Activated CD4-positive, alpha-beta T cell treated with anti-CD3 and anti-CD28 coated beads, Interleukin-2, amount 10 ng/mL, durations not matched to agents 7 days and 5 days (primary cell): ENCODE measurements at regions not wholly inside any gene's neighbourhood (a gene's known extent, or its start where the extent isn't known, plus 50 kb on each side); places are given as distances from the start of the nearest gene placed in this dataset.

ENCODE experiments used
- CTCF ChIA-PET: fragments of 350-600 bp; sonication (Branson Sonifier 250); formaldehyde crosslinking; loops from one replicate; lab custom pipeline; 2021; ENCODE audit warnings: antibody characterized with exemption; lab: Charles Lee
- POLR2A ChIA-PET: fragments of 350-600 bp; sonication (Branson Sonifier 250); formaldehyde crosslinking; loops from one replicate; lab custom pipeline; 2021; ENCODE audit warnings: antibody characterized with exemption; lab: Charles Lee
- DNase-seq: peaks from one replicate; pipeline ENCODE4 v3.0.0-alpha.2; 2020
- H3K27ac Mint-ChIP-seq: one replicate; pipeline ENCODE4 v1.8.0; 2021; ENCODE audit warnings: mild to moderate bottlenecking, moderate library complexity, mixed read lengths
- H3K27me3 Mint-ChIP-seq: one replicate; pipeline ENCODE4 v1.8.0; 2021; ENCODE audit warnings: mixed read lengths
- H3K36me3 Mint-ChIP-seq: one replicate; pipeline ENCODE4 v1.8.0; 2021; ENCODE audit warnings: low read depth, mixed read lengths
- H3K4me1 Mint-ChIP-seq: one replicate; pipeline ENCODE4 v1.8.0; 2021; ENCODE audit warnings: mixed read lengths
- H3K4me3 Mint-ChIP-seq: one replicate; pipeline ENCODE4 v1.8.0; 2021; ENCODE audit warnings: mild to moderate bottlenecking, moderate library complexity, mixed read lengths
- H3K9me3 Mint-ChIP-seq: one replicate; pipeline ENCODE4 v1.8.0; 2021; ENCODE audit warnings: mixed read lengths

DNA sequence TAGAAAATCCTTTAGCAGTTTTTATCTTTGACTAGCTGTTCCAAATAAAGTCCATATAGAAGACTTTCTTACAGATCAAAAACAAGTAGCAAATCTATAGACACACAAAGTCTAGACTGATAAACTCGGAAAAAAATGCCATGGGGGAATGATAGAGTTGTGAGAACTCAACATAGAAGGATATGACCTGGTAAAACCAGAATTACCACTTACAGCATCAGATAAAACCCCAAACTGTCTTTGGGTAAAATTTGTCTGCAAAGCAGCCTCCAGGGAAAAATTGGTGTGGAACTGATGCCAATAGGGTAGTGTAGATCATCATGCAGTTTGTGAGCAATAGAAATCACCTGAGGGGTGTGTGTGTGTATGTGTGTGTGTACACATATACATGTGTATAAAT lies 579.1 kb downstream of the SPOCK3 start:
- CTCF ChIA-PET = no interaction called here
- Mint-ChIP-seq H3K36me3 (no peaks in the 10 kb centered on the region), H3K27ac (no peak overlapping the region), H3K4me1 (no peaks in the 10 kb centered on the region), H3K9me3 (no peaks in the 10 kb centered on the region), H3K27me3 (no peaks in the 10 kb centered on the region), H3K4me3 (no peak overlapping the region)
- no peak for DNase-seq
- POLR2A ChIA-PET = no interaction called here

DNA sequence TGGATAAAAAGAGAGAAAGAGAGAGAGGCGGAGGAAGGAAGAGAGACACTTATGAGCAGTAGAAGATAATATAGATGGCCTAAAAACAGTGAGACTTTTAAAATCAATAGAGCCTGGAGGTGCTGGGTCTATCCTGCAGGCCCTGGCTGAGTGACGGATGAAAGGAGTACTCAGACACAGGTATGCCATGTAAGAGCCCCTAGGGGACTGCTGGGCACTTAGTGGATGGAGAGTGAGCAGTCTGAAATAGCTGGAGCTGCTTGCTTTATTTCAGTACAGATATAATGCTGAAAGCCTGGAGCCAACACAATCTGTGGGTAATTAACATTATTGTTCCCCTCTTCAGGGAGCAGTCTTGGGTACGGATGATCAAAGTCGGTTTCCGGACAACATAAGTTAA lies 578.6 kb downstream of the SPOCK3 start:
- H3K4me1 Mint-ChIP-seq = no peaks in the 10 kb centered on the region
- POLR2A ChIA-PET = no interaction called here
- no peak overlapping the region for H3K4me3 Mint-ChIP-seq
- CTCF ChIA-PET = no interaction called here
- DNase-seq = no peak
- H3K9me3 Mint-ChIP-seq = no peaks in the 10 kb centered on the region
- H3K36me3 Mint-ChIP-seq = no peaks in the 10 kb centered on the region
- no peak overlapping the region for H3K27ac Mint-ChIP-seq
- H3K27me3 Mint-ChIP-seq = no peaks in the 10 kb centered on the region

DNA sequence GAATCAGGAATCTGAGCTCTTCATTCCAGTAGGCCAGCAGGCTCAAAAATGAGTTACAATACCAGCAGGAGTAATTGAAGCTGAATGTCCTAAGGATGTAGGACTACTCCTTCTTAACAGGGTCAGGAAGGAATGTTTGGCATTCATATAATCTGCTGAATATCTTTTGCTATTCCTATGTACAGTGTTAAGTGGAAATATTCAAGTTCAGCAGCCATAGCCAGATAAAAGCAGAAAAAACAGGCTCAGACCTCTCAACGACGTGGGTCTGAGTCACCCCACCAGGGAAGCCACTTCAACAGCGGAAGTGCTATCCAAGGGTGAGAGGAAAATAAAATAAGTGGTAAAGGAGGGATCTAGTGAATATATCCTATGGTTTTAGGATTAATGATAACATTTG lies 577.0 kb downstream of the SPOCK3 start:
- POLR2A ChIA-PET = no interaction called here
- Mint-ChIP-seq H3K27ac (no peak overlapping the region), H3K4me3 (no peak overlapping the region), H3K36me3 (no peaks in the 10 kb centered on the region), H3K4me1 (no peaks in the 10 kb centered on the region), H3K9me3 (no peaks in the 10 kb centered on the region), H3K27me3 (no peaks in the 10 kb centered on the region)
- CTCF ChIA-PET = no interaction called here
- DNase-seq = no peak

DNA sequence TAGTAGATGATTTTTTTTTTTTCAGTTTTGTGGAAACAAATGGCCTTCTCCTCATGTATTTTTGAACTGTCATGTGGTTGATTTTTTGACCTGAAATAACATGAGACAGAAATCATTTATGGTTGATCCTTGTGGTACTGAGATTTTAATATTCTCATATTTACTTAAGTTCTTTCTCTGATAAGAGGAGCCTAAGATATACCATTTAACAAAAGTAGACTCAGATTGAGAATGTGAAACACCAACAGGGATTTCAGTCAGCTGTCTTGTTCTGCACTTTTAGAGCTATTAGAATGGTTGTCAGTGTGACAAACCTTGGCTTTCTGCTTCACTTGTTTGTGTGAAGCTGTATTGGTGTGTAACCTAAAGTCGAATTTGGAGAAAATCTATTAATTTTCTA lies 575.7 kb downstream of the SPOCK3 start:
- no peaks in the 10 kb centered on the region for H3K36me3 Mint-ChIP-seq
- no peaks in the 10 kb centered on the region for H3K27me3 Mint-ChIP-seq
- no peaks in the 10 kb centered on the region for H3K4me1 Mint-ChIP-seq
- CTCF ChIA-PET = no interaction called here
- no peak overlapping the region for H3K27ac Mint-ChIP-seq
- DNase-seq = no peak
- POLR2A ChIA-PET = no interaction called here
- no peak overlapping the region for H3K4me3 Mint-ChIP-seq
- no peaks in the 10 kb centered on the region for H3K9me3 Mint-ChIP-seq

DNA sequence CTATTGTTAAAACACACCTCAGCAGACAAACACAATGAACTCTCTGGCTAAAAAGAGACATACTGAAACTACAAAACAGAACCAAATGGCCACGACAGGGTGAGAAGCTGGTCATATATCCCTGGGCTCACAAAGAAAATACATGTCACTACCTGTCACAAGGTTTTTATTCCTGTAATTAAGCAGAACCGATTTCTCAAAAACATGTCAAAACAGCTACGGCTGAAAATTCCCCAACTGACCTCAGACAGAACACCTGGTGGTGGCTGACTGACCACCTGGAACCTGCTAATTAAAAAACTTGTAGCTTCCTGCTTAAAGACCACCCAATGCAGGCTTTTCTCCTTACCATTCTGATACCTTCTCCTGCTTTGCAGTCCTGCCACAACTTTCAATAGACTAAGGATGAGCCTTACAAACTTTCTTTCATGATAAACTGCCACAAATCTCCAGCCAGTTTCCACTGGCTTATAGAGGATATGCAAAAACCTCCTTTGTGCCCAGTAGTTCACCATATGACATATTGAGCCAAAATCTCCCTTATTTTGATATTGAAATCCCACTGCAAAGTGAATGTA lies 571.9 kb downstream of the SPOCK3 start:
- Mint-ChIP-seq H3K27me3 (no peaks in the 10 kb centered on the region), H3K27ac (no peak overlapping the region), H3K36me3 (no peaks in the 10 kb centered on the region), H3K4me1 (no peaks in the 10 kb centered on the region), H3K4me3 (no peak overlapping the region), H3K9me3 (no peaks in the 10 kb centered on the region)
- ChIA-PET CTCF (no interaction called here), POLR2A (no interaction called here)
- no peak for DNase-seq

DNA sequence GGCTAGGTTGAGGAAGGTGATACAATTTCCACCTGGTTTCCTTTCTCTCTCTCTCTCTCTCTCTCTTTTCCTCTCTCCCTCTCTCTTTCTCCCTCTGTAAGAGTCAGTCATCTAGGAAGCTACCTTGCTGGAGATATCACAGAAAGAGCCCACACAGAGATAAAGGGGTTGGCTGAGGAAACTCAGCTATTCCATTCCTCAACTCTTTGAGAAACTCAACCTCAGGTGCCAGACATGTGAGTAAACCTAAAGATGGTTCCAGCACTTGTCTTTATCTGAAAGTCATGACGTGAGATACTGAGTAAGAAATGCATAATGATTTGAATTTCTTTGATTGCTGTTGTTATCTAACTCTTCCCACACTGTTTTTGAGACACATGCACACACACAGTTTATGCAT lies 564.0 kb downstream of the SPOCK3 start:
- Mint-ChIP-seq H3K9me3 (no peaks in the 10 kb centered on the region), H3K27ac (no peak overlapping the region), H3K36me3 (no peaks in the 10 kb centered on the region), H3K4me1 (no peaks in the 10 kb centered on the region), H3K27me3 (no peaks in the 10 kb centered on the region), H3K4me3 (no peak overlapping the region)
- ChIA-PET CTCF (no interaction called here), POLR2A (no interaction called here)
- DNase-seq = no peak

DNA sequence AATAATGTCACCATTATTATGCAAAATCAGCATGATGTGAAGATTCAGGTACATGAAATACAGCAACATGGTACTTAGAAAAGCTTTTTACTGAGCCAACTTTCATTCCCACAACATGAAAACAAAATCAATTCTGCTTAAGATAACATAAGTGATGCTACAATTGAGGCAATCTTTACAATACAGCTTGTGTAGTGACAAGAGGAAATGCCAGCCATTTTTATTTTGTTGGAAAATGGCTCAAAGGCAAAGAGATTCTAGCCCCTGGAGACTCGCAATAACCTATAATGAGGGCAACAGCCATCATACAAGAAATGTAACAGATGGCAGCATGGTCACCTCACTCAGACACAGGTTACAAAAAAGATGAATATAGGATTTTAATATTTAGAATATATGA lies 560.4 kb downstream of the SPOCK3 start:
- no peak for DNase-seq
- H3K27me3 Mint-ChIP-seq = no peaks in the 10 kb centered on the region
- POLR2A ChIA-PET = no interaction called here
- no peak overlapping the region for H3K4me3 Mint-ChIP-seq
- peaks cover 2% of the 10 kb centered on the region for H3K9me3 Mint-ChIP-seq
- CTCF ChIA-PET = no interaction called here
- H3K4me1 Mint-ChIP-seq = no peaks in the 10 kb centered on the region
- no peak overlapping the region for H3K27ac Mint-ChIP-seq
- no peaks in the 10 kb centered on the region for H3K36me3 Mint-ChIP-seq

DNA sequence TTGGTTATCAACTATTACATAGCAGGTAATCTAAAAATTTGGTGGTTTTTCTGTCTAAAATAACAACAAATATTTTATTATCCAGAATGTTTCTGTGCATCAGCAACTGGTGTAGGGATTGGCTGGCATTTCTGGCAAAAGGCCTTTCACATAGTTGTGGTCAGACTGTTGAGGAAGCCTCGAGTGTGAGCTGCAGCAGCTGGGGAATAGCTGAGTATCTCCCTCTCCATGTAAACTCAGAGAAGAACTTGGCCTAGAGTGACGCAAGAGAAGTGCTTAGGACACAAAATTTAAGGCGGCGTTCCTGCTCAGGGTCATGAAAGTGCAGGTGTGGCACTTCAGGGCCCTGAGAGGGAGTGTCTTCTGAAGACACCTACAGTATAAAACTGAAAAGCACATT lies 558.9 kb downstream of the SPOCK3 start:
- H3K9me3 Mint-ChIP-seq = peaks cover 2% of the 10 kb centered on the region
- no peaks in the 10 kb centered on the region for H3K36me3 Mint-ChIP-seq
- no peak overlapping the region for H3K27ac Mint-ChIP-seq
- H3K4me1 Mint-ChIP-seq = no peaks in the 10 kb centered on the region
- H3K4me3 Mint-ChIP-seq = no peak overlapping the region
- H3K27me3 Mint-ChIP-seq = no peaks in the 10 kb centered on the region
- no peak for DNase-seq
- ChIA-PET POLR2A (no interaction called here), CTCF (no interaction called here)

DNA sequence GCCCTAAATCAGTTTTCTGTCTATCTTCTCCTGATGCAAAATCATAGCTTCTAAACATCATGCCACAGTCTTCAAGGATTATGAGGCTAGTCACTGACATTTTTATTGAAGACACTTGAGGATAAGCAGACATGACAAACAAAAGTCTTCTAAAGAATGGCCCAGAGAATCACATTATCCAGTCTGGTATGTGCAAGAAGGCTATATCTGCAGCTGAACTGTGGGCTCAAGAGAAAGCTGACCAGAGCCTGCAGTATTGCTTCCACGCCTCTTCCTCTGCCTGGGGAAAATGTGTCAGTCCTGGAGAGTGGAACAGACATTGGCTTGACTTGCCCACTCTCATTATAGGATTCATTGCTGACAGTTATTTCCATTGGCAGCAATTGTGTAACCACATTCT lies 553.5 kb downstream of the SPOCK3 start:
- POLR2A ChIA-PET = no interaction called here

DNA sequence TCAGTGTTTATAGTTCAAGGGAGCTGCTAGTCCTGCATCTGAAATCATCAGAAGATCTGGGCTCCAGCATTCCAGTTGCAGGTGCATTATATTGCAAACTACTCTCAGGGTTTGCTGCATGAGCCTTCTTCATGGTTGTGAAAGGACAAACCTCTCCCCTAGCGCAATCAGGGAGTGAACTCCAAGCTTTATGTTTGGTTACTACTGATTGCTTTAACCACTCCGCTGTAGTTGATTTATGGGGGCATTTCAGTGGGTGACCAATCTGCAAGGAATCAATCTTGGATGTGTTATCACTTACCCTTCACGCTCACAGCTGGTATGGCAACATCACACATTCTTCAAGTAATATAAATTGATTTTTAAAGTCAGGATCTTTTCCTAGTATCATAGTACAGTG lies 552.1 kb downstream of the SPOCK3 start:
- no peaks in the 10 kb centered on the region for H3K4me1 Mint-ChIP-seq
- POLR2A ChIA-PET = no interaction called here
- no peak for DNase-seq
- H3K36me3 Mint-ChIP-seq = no peaks in the 10 kb centered on the region
- no peak overlapping the region for H3K4me3 Mint-ChIP-seq
- H3K27ac Mint-ChIP-seq = no peak overlapping the region
- H3K9me3 Mint-ChIP-seq = no peaks in the 10 kb centered on the region
- no peaks in the 10 kb centered on the region for H3K27me3 Mint-ChIP-seq
- CTCF ChIA-PET = no interaction called here

More for the DNA sequence above, 553.5 kb downstream of the SPOCK3 start:
- H3K9me3 Mint-ChIP-seq = peaks cover 2% of the 10 kb centered on the region
- H3K4me1 Mint-ChIP-seq = no peaks in the 10 kb centered on the region
- no peaks in the 10 kb centered on the region for H3K27me3 Mint-ChIP-seq
- CTCF ChIA-PET = no interaction called here
- no peak for DNase-seq
- H3K36me3 Mint-ChIP-seq = no peaks in the 10 kb centered on the region
- H3K27ac Mint-ChIP-seq = no peak overlapping the region
- no peak overlapping the region for H3K4me3 Mint-ChIP-seq
